ENCODE measurements at regions not wholly inside any gene's neighbourhood (a gene's known extent, or its start where the extent isn't known, plus 50 kb on each side); places are given as distances from the start of the nearest gene placed in this dataset.
"Not testable (repeated sequence)": the region's sequence is repeated elsewhere in the genome, so short reads cannot be mapped to it uniquely, and the experiment has no call there.

DNA sequence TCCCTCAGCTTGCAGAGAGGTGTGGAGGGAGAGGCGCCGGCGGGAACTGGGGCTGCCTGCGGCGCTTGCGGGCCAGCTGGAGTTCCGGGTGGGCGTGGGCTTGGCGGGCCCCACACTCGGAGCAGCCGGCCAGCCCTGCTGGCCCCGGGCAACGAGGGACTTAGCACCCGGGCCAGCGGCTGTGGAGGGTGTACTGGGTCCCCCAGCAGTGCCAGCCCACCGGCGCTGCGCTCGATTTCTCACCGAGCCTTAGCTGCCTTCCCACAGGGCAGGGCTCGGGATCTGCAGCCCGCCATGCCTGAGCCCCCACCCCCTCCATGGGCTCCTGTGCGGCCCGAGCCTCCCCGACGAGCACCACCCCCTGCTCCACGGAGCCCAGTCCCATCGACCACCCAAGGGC is 133.5 kb upstream of the NRP1 start:
- H3K27me3 Mint-ChIP-seq: peaks cover 11% of the 10 kb centered on the region
- H3K36me3 Mint-ChIP-seq, DNase-seq, H3K4me3 Mint-ChIP-seq, H3K9me3 Mint-ChIP-seq, H3K4me1 Mint-ChIP-seq, H3K27ac Mint-ChIP-seq: not testable (repeated sequence)

DNA sequence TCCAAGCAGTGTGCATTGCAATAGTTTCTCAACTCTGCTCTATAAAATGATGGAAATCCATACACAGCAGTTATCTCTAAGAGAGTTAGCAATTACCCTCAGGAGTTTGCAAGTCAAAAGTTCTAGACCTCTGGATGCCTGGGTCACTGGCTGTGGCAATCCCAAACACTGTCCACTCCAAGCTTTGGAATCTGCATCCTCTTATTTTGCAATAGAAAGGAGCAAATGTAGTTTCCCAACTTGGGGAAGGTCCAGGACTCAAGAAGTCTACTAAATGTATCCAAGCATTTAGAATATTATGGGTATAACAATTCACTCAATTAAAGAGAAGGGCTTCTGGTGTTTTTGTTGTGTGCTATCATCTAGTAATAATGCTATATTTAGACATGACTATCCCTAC is 131.3 kb upstream of the NRP1 start:
- no peaks in the 10 kb centered on the region for H3K4me1 Mint-ChIP-seq
- no peak for DNase-seq
- no peak overlapping the region for H3K4me3 Mint-ChIP-seq
- peaks cover 10% of the 10 kb centered on the region for H3K27me3 Mint-ChIP-seq
- H3K9me3 Mint-ChIP-seq: no peaks in the 10 kb centered on the region
- no peak overlapping the region for H3K27ac Mint-ChIP-seq
- no peaks in the 10 kb centered on the region for H3K36me3 Mint-ChIP-seq

DNA sequence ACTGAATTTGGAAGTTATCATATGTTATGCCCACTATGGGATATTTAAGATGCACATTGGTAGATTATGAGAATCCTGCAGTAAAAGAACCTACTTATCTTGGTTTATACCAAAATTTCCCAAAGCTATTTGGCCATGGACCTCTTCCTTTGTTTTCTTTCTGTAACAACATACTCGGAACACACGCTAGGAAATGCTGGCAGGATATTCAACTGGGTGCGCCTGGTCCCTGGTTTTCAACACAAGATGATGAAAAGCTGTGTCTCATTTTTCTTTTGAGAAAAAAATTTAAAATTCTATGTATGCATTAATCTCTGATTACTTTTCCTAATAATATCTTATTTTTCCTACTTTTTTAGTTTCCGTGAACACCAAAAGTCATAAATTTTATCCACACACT is 128.5 kb upstream of the NRP1 start:
- Mint-ChIP-seq H3K4me3 (no peak overlapping the region), H3K9me3 (no peaks in the 10 kb centered on the region), H3K27me3 (peaks cover 10% of the 10 kb centered on the region), H3K4me1 (no peaks in the 10 kb centered on the region), H3K36me3 (no peaks in the 10 kb centered on the region), H3K27ac (no peak overlapping the region)
- DNase-seq: no peak

- peaks cover 9% of the 10 kb centered on the region for H3K27me3 Mint-ChIP-seq
- H3K4me3 Mint-ChIP-seq: no peak overlapping the region
- no peaks in the 10 kb centered on the region for H3K9me3 Mint-ChIP-seq
- no peaks in the 10 kb centered on the region for H3K36me3 Mint-ChIP-seq
- H3K27ac Mint-ChIP-seq: no peak overlapping the region
- no peaks in the 10 kb centered on the region for H3K4me1 Mint-ChIP-seq
- DNase-seq: no peak
Observed at GRCh38 chr10:33461295-33461640, 126.8 kb upstream of the NRP1 start.

DNA sequence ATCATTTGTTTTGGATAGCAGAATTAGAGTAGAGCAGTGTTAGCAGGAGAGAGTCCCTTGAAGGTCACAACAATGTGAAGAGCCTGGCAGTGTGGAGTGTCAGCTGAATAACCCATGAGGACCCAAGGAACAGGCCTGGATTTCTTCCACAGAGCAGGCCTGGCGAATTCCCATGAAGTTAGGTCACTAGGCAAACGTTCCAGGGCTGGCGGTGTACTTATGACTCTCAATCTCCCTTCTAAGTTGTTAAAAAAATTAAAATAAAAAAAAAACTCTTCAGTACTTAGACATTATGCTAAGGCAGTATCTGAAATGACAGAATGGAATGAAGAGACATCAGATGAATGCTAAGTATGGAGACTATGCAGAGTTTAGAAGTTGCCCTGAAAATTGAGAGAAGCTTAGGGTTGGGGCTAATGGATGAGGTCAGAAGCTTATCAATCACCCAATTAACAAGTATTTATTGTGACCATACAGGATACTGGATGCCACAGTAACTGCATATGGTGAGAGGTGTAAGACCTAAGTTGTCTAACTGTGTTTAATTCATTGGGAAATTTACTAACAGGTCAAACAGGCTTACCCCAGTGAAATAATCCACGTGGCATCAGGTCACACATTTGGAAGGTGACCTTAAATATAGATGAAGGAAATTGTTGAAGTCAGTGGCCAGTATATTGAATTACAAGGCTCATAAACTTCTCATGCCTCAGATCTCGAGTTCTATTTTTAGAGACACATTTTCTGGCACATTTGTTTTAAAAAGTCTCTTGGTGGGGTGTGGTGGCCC is 126.2 kb upstream of the NRP1 start:
- H3K36me3 Mint-ChIP-seq: no peaks in the 10 kb centered on the region
- peaks cover 4% of the 10 kb centered on the region for H3K27me3 Mint-ChIP-seq
- H3K4me1 Mint-ChIP-seq: no peaks in the 10 kb centered on the region
- no peak for DNase-seq
- no peaks in the 10 kb centered on the region for H3K9me3 Mint-ChIP-seq
- no peak overlapping the region for H3K27ac Mint-ChIP-seq
- H3K4me3 Mint-ChIP-seq: no peak overlapping the region

DNA sequence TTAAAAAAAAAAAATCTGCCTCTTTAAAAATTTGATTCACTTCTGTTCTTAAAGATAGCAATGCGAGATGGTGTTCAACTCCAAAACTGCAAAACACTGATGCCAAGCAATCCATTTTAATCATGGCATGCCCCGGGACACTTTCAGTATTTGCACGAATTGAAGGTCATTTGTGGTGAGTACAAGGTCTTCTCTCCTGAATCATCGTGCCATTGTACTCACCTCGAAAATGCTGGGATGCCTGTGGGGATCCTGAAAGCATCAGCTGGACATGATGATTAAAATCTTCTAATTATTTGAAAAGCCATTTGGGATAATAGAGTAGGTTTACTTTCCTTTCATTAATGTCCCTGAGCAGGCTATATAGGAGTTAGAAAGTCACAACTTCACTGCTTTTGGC is 125.1 kb upstream of the NRP1 start:
- H3K27me3 Mint-ChIP-seq: peaks cover 4% of the 10 kb centered on the region
- no peaks in the 10 kb centered on the region for H3K4me1 Mint-ChIP-seq

GRCh38 chr10:33455029-33455428 is 120.6 kb upstream of the NRP1 start:
- no peak for DNase-seq
- H3K36me3 Mint-ChIP-seq: no peaks in the 10 kb centered on the region
- no peaks in the 10 kb centered on the region for H3K4me1 Mint-ChIP-seq
- H3K27me3 Mint-ChIP-seq: peaks cover 3% of the 10 kb centered on the region
- peaks cover 5% of the 10 kb centered on the region for H3K9me3 Mint-ChIP-seq
- H3K27ac Mint-ChIP-seq: no peak overlapping the region
- H3K4me3 Mint-ChIP-seq: no peak overlapping the region

More for the DNA sequence above, 125.1 kb upstream of the NRP1 start:
- no peak overlapping the region for H3K4me3 Mint-ChIP-seq
- H3K9me3 Mint-ChIP-seq: no peaks in the 10 kb centered on the region
- no peak overlapping the region for H3K27ac Mint-ChIP-seq
- no peaks in the 10 kb centered on the region for H3K36me3 Mint-ChIP-seq
- DNase-seq: no peak

GRCh38 chr10:33454554-33454953 is 120.1 kb upstream of the NRP1 start:
- no peak overlapping the region for H3K4me3 Mint-ChIP-seq
- H3K36me3 Mint-ChIP-seq: no peaks in the 10 kb centered on the region
- peaks cover 4% of the 10 kb centered on the region for H3K27me3 Mint-ChIP-seq
- no peaks in the 10 kb centered on the region for H3K4me1 Mint-ChIP-seq
- no peak overlapping the region for H3K27ac Mint-ChIP-seq
- no peak for DNase-seq
- H3K9me3 Mint-ChIP-seq: peaks cover 5% of the 10 kb centered on the region

DNA sequence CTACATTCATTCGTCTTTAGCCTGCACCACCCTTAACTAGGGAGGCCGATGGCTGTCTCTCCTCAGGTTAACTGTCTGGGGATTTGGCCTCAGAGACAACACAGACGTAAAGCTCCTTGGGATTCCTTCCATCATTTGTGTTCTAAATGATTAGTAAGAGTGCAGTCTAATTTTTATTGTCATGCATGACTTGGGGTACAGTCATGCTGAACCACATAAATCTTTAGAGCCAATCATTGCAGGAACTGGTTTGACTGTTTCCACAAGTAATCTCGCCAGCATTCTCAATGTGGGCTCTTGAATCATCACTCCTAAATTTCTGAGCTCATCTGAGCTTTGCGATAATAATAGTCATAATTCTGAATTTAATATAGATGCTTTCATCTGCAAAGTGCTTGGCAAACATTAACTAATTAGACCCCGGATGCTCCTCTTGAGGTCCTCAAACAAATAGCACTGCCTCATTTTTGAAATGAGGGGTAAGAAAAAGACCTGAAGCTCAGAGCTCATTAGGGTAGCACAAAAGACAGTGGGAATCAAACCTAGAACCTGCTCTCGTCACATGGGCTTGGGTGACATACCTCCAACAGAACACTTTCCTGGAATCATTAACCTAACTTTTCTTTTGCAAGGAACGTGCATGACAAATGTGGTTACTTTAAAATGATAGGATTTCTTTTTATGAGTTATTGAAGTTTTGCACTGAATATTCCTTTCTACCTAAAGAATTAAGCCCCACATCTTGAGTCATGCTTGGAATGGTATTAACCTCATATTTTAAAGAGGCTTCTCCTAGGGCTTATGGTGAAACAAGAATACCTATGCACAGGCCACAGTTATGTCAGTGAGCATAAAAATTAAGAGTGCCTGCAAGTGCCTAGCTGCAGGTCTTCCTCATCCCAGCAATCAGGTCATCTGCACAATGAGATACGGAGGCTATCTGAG is 118.9 kb upstream of the NRP1 start:
- peaks cover 5% of the 10 kb centered on the region for H3K9me3 Mint-ChIP-seq
- peaks cover 11% of the 10 kb centered on the region for H3K27me3 Mint-ChIP-seq
- H3K27ac Mint-ChIP-seq: no peak overlapping the region
- H3K4me1 Mint-ChIP-seq: no peaks in the 10 kb centered on the region
- DNase-seq: no peak
- no peaks in the 10 kb centered on the region for H3K36me3 Mint-ChIP-seq
- H3K4me3 Mint-ChIP-seq: no peak overlapping the region

DNA sequence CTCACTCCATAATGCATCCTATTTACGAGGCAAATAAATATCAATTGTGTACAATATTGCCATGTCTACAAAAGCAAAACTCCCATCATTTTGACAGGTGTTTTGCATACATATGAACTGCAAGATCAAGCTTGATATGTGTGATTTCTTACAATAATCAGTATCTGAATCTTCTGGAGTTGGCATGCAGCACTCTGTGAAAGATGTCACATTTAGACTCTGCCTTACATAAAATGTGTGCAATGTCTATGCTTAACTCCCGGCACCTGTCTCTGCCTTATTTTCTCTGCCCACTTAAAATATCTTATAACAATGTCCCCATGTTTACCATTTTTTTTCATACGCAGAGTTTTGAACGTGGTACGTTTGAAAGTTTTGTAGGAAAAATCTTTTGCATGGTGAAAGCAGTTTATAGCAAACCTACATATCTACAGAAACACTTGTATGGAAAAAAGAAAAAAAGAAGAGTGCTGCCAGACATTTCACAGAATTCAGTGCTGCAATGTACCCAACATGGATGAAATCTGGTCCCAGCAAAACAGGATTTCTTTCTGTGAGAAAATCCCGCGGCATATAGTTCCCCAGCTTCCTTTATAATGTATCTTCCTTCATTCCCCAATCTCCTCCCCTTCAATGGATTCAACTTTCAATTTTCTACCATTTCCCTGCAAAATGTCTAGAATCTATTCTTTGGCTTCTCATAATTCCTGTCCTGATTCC is 114.1 kb upstream of the NRP1 start:
- no peaks in the 10 kb centered on the region for H3K4me1 Mint-ChIP-seq
- no peaks in the 10 kb centered on the region for H3K36me3 Mint-ChIP-seq
- peaks cover 5% of the 10 kb centered on the region for H3K9me3 Mint-ChIP-seq
- H3K27me3 Mint-ChIP-seq: peaks cover 11% of the 10 kb centered on the region
- H3K27ac Mint-ChIP-seq: no peak overlapping the region
- H3K4me3 Mint-ChIP-seq: no peak overlapping the region
- DNase-seq: no peak

GRCh38 chr10:33441561-33441960 is 107.1 kb upstream of the NRP1 start:
- Mint-ChIP-seq H3K4me1 (no peaks in the 10 kb centered on the region), H3K36me3 (no peaks in the 10 kb centered on the region), H3K27me3 (peaks cover 16% of the 10 kb centered on the region), H3K27ac (no peak overlapping the region), H3K4me3 (no peak overlapping the region), H3K9me3 (no peaks in the 10 kb centered on the region)
- no peak for DNase-seq

DNA sequence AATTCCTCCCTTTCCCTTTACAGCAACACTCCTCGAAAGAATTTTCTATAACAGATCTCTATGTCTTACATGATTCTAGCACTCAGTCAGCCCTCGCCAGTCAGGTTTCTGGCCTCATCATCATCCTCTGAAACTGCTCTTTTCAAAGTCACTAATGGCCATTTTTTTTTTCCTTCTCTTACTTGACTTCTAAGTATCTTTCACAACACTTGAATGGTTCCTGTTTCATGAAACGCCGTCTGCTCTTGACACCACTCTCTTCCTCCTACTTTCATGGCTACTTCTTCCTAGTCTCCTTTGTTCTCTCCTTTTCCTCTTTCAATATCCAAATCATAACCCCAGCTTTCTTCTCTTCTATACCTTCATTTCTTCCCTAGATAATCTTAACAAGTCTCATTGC is 100.5 kb upstream of the NRP1 start:
- no peak overlapping the region for H3K4me3 Mint-ChIP-seq
- no peaks in the 10 kb centered on the region for H3K9me3 Mint-ChIP-seq
- H3K27ac Mint-ChIP-seq: no peak overlapping the region
- H3K4me1 Mint-ChIP-seq: no peaks in the 10 kb centered on the region
- H3K27me3 Mint-ChIP-seq: peaks cover 19% of the 10 kb centered on the region
- no peaks in the 10 kb centered on the region for H3K36me3 Mint-ChIP-seq
- no peak for DNase-seq

DNA sequence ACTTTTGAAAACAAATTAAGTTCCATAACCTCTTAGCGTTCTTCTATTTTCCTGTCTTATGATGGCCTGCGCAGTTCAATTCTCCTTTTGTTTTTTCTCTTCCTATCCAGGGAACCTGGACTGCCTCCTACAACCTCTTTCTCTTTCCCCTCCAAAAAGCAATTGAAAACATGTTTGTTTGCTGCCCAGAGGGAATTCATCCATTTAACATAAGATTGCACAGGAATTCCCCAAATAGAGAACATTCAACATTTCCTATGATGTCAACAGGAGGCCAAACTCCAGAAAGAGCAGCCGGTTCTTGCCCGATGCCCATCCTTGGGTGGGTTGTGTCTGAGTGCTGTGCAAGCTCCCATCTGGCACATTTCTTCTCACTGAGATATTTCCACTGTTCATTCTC is 94.2 kb upstream of the NRP1 start:
- Mint-ChIP-seq H3K9me3 (no peaks in the 10 kb centered on the region), H3K27ac (no peak overlapping the region), H3K4me1 (no peaks in the 10 kb centered on the region), H3K36me3 (no peaks in the 10 kb centered on the region), H3K4me3 (no peak overlapping the region), H3K27me3 (peaks cover 27% of the 10 kb centered on the region)
- no peak for DNase-seq

- Mint-ChIP-seq H3K27me3 (peaks cover 28% of the 10 kb centered on the region), H3K36me3 (no peaks in the 10 kb centered on the region), H3K27ac (no peak overlapping the region), H3K4me3 (no peak overlapping the region), H3K4me1 (no peaks in the 10 kb centered on the region), H3K9me3 (no peaks in the 10 kb centered on the region)
- no peak for DNase-seq
Observed at GRCh38 chr10:33423154-33423529, 88.7 kb upstream of the NRP1 start.

DNA sequence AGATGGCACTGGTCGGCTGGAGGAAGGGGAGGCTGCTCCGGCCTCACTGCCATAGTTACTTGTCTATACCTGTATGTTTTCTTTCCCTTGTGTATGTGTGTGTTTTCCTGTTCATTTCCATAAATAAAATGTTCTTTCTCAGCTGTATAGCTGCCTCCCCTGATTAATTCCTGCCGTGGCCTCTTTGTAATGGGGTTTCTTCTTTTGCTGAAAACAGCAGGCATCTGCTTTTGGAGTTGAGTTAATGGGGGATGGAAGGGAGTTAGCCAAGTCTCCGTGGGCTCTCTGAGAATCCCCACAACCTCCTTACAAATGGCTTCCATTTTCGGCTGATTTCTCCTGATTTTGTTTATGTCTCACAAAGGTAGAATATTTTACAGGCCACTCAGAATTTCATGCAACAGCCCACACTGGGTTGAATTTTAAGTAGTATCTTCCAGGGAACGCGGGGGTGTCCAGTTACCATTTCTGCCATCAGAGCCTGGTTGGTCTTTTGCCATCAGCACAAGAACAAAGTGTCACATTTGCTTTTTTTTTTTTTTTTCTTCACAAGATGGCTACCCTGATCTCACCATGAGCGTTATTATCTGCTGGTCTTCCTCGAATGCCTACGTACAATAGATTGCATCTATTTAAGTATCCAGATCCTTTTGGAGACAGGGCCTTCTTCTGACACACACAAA is 88.1 kb upstream of the NRP1 start:
- Mint-ChIP-seq H3K27ac (no peak overlapping the region), H3K9me3 (no peaks in the 10 kb centered on the region), H3K36me3 (no peaks in the 10 kb centered on the region), H3K4me1 (no peaks in the 10 kb centered on the region), H3K4me3 (no peak overlapping the region), H3K27me3 (peaks cover 27% of the 10 kb centered on the region)
- no peak for DNase-seq
